SK-N-SH treated with all-trans-retinoic acid at 6 μM for 48 hours (cell line): ENCODE measurements at regions not wholly inside any gene's neighbourhood (a gene's known extent, or its start where the extent isn't known, plus 50 kb on each side); places are given as distances from the start of the nearest gene placed in this dataset.

ENCODE experiments used
- ATAC-seq: fragments of 200-7000 bp; cut with Tn5 transposase; 3 replicates; pipeline ENCODE4 v1.9.1; 2020; ENCODE audit warnings: mild to moderate bottlenecking, moderate library complexity
- ARNTL ChIP-seq: fragments of 450-650 bp; formaldehyde crosslinking; IDR thresholded peaks from 2 replicates; pipeline ENCODE4 v1.5.0; 2020; ENCODE audit warnings: low read depth, mild to moderate bottlenecking, moderate library complexity, borderline replicate concordance
- BACH2 ChIP-seq: fragments of 250-450 bp; sonication (Bioruptor Pico); IDR thresholded peaks from 2 replicates; pipeline ENCODE4 v1.9.0; 2021; ENCODE audit warnings: mild to moderate bottlenecking, borderline replicate concordance
- CSDC2 ChIP-seq: fragments of 250-450 bp; sonication (Bioruptor Pico); IDR thresholded peaks from 2 replicates; pipeline ENCODE4 v1.5.0; 2020; ENCODE audit warnings: mild to moderate bottlenecking, moderate library complexity
- ESRRG ChIP-seq: fragments of 250-450 bp; sonication (Bioruptor Pico); IDR thresholded peaks from 2 replicates; pipeline ENCODE4 v1.6.1; 2021; ENCODE audit warnings: mild to moderate bottlenecking
- GLIS3 ChIP-seq: fragments of 250-450 bp; sonication (Bioruptor Pico); IDR thresholded peaks from 2 replicates; pipeline ENCODE4 v1.5.0; 2020; ENCODE audit warnings: mild to moderate bottlenecking, moderate library complexity
- ISL1 ChIP-seq: fragments of 250-450 bp; sonication (Bioruptor Pico); IDR thresholded peaks from 2 replicates; pipeline ENCODE4 v2.1.2; 2022; ENCODE audit warnings: mild to moderate bottlenecking, moderate library complexity
- OSR1 ChIP-seq: fragments of 250-450 bp; sonication (Bioruptor Pico); IDR thresholded peaks from 2 replicates; pipeline ENCODE4 v1.8.0; 2022; ENCODE audit warnings: moderate library complexity, mild to moderate bottlenecking, inconsistent platforms
- RARB ChIP-seq: fragments of 250-450 bp; sonication (Bioruptor Pico); IDR thresholded peaks from 2 replicates; pipeline ENCODE4 v1.8.0; 2021; ENCODE audit warnings: mild to moderate bottlenecking, moderate library complexity
- SNAI2 ChIP-seq: fragments of 250-450 bp; sonication (Bioruptor Pico); IDR thresholded peaks from 2 replicates; pipeline ENCODE4 v1.5.0; 2020; ENCODE audit warnings: mild to moderate bottlenecking, moderate library complexity
- TCF4 ChIP-seq: fragments of 250-450 bp; sonication (Bioruptor Pico); IDR thresholded peaks from 2 replicates; pipeline ENCODE4 v1.8.0; 2021; ENCODE audit warnings: mild to moderate bottlenecking, moderate library complexity, borderline replicate concordance
- TOX ChIP-seq: fragments of 250-450 bp; sonication (Bioruptor Pico); IDR thresholded peaks from 2 replicates; pipeline ENCODE4 v1.8.0; 2021; ENCODE audit warnings: mild to moderate bottlenecking, moderate library complexity, borderline replicate concordance
- ZC3H10 ChIP-seq: fragments of 250-450 bp; sonication (Bioruptor Pico); IDR thresholded peaks from 2 replicates; pipeline ENCODE4 v1.5.1; 2021; ENCODE audit warnings: mild to moderate bottlenecking, moderate library complexity
- ZFP30 ChIP-seq: fragments of 450-650 bp; formaldehyde crosslinking; IDR thresholded peaks from 2 replicates; pipeline ENCODE4 v1.5.0; 2022; ENCODE audit warnings: mild to moderate bottlenecking, moderate library complexity
- ZNF565 ChIP-seq: fragments of 450-650 bp; formaldehyde crosslinking; conservative IDR thresholded peaks from 2 replicates; pipeline ENCODE4 v1.5.0; 2020; ENCODE audit warnings: low read depth, mild to moderate bottlenecking, moderate library complexity
- ZNF70 ChIP-seq: fragments of 450-650 bp; formaldehyde crosslinking; IDR thresholded peaks from 2 replicates; pipeline ENCODE4 v1.5.0; 2020; ENCODE audit warnings: mild to moderate bottlenecking, moderate library complexity
- ZNF8 ChIP-seq: fragments of 450-650 bp; formaldehyde crosslinking; IDR thresholded peaks from 2 replicates; pipeline ENCODE4 v1.5.0; 2020; ENCODE audit warnings: mild to moderate bottlenecking, moderate library complexity
- TF ChIP-seq, protein P1 (sequence below): fragments of 250-450 bp; sonication (Bioruptor Pico); IDR thresholded peaks from 2 replicates; pipeline ENCODE4 v1.8.0; 2021; ENCODE audit warnings: low read depth, mild to moderate bottlenecking, moderate library complexity, borderline replicate concordance
- TF ChIP-seq, protein P2 (sequence below): fragments of 250-450 bp; sonication (Bioruptor Pico); IDR thresholded peaks from 2 replicates; pipeline ENCODE4 v1.5.1; 2021; ENCODE audit warnings: mild to moderate bottlenecking, moderate library complexity
- TF ChIP-seq, protein P3 (sequence below): fragments of 250-450 bp; sonication (Bioruptor Pico); IDR thresholded peaks from 2 replicates; pipeline ENCODE4 v1.5.0; 2020; ENCODE audit warnings: mild to moderate bottlenecking, moderate library complexity
- TF ChIP-seq, protein P4 (sequence below): fragments of 250-450 bp; sonication (Bioruptor Pico); IDR thresholded peaks from 2 replicates; pipeline ENCODE4 v1.8.0; 2020; ENCODE audit warnings: mild to moderate bottlenecking, moderate library complexity, borderline replicate concordance
- TF ChIP-seq, protein P5 (sequence below): fragments of 250-450 bp; sonication (Bioruptor Pico); IDR thresholded peaks from 2 replicates; pipeline ENCODE4 v1.5.1; 2020; ENCODE audit warnings: low read depth, mild to moderate bottlenecking, moderate library complexity

DNA sequence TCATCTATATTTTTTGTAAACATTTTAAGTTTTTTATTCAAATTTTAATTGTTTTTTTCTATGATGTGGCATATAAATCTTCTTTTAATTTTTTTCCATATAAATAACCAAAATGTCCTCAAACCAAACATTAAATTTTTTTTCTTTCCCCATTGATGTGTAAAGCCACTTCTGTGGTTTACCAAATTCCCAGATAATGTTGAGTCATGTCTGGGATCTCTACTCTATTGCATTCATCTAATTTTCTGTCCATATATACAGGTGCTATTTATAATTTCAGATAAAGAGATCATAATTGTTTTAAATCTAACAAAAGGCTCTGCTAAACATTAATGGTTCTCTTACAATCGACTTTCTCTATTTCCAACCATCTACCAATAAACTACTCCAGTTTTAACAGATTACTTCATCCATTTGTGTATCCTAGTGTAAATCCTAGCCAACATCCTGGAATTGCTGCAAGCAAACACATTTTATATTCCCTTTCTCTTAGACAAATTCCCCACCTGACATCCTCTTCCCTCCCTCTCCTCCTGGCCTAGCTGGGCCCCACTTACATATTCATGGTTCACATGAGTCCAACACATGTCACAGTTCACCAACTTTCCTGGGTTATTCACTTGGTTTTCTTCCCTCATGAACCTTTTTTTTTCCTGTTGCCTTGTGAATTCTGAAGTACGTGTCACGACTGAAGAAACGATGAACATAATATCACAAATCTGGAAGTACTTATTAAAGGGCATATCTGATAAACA lies 368.0 kb upstream of the AGTR1 start:
- TF ChIP-seq TOX (no peak), ZNF565 (CRISPR knock-in tag) (no peak), ZC3H10 (no peak), BACH2 (no peak), ISL1 (CRISPR knock-in tag) (no peak), CSDC2 (no peak), TCF4 (no peak), ESRRG (CRISPR knock-in tag) (no peak), OSR1 (CRISPR knock-in tag) (no peak), ARNTL (CRISPR knock-in tag) (no peak), ZNF8 (CRISPR knock-in tag) (no peak)
- TF ChIP-seq, protein P1, sequence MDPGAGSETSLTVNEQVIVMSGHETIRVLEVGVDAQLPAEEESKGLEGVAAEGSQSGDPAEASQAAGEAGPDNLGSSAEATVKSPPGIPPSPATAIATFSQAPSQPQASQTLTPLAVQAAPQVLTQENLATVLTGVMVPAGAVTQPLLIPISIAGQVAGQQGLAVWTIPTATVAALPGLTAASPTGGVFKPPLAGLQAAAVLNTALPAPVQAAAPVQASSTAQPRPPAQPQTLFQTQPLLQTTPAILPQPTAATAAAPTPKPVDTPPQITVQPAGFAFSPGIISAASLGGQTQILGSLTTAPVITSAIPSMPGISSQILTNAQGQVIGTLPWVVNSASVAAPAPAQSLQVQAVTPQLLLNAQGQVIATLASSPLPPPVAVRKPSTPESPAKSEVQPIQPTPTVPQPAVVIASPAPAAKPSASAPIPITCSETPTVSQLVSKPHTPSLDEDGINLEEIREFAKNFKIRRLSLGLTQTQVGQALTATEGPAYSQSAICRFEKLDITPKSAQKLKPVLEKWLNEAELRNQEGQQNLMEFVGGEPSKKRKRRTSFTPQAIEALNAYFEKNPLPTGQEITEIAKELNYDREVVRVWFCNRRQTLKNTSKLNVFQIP = no peak
- TF ChIP-seq, protein P2, sequence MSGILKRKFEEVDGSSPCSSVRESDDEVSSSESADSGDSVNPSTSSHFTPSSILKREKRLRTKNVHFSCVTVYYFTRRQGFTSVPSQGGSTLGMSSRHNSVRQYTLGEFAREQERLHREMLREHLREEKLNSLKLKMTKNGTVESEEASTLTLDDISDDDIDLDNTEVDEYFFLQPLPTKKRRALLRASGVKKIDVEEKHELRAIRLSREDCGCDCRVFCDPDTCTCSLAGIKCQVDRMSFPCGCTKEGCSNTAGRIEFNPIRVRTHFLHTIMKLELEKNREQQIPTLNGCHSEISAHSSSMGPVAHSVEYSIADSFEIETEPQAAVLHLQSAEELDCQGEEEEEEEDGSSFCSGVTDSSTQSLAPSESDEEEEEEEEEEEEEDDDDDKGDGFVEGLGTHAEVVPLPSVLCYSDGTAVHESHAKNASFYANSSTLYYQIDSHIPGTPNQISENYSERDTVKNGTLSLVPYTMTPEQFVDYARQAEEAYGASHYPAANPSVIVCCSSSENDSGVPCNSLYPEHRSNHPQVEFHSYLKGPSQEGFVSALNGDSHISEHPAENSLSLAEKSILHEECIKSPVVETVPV (CRISPR knock-in tag) = no peak
- TF ChIP-seq, protein P3, sequence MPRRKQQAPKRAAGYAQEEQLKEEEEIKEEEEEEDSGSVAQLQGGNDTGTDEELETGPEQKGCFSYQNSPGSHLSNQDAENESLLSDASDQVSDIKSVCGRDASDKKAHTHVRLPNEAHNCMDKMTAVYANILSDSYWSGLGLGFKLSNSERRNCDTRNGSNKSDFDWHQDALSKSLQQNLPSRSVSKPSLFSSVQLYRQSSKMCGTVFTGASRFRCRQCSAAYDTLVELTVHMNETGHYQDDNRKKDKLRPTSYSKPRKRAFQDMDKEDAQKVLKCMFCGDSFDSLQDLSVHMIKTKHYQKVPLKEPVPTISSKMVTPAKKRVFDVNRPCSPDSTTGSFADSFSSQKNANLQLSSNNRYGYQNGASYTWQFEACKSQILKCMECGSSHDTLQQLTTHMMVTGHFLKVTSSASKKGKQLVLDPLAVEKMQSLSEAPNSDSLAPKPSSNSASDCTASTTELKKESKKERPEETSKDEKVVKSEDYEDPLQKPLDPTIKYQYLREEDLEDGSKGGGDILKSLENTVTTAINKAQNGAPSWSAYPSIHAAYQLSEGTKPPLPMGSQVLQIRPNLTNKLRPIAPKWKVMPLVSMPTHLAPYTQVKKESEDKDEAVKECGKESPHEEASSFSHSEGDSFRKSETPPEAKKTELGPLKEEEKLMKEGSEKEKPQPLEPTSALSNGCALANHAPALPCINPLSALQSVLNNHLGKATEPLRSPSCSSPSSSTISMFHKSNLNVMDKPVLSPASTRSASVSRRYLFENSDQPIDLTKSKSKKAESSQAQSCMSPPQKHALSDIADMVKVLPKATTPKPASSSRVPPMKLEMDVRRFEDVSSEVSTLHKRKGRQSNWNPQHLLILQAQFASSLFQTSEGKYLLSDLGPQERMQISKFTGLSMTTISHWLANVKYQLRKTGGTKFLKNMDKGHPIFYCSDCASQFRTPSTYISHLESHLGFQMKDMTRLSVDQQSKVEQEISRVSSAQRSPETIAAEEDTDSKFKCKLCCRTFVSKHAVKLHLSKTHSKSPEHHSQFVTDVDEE (CRISPR knock-in tag) = no peak
- TF ChIP-seq, protein P4, sequence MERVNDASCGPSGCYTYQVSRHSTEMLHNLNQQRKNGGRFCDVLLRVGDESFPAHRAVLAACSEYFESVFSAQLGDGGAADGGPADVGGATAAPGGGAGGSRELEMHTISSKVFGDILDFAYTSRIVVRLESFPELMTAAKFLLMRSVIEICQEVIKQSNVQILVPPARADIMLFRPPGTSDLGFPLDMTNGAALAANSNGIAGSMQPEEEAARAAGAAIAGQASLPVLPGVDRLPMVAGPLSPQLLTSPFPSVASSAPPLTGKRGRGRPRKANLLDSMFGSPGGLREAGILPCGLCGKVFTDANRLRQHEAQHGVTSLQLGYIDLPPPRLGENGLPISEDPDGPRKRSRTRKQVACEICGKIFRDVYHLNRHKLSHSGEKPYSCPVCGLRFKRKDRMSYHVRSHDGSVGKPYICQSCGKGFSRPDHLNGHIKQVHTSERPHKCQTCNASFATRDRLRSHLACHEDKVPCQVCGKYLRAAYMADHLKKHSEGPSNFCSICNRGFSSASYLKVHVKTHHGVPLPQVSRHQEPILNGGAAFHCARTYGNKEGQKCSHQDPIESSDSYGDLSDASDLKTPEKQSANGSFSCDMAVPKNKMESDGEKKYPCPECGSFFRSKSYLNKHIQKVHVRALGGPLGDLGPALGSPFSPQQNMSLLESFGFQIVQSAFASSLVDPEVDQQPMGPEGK (CRISPR knock-in tag) = no peak
- TF ChIP-seq, protein P5, sequence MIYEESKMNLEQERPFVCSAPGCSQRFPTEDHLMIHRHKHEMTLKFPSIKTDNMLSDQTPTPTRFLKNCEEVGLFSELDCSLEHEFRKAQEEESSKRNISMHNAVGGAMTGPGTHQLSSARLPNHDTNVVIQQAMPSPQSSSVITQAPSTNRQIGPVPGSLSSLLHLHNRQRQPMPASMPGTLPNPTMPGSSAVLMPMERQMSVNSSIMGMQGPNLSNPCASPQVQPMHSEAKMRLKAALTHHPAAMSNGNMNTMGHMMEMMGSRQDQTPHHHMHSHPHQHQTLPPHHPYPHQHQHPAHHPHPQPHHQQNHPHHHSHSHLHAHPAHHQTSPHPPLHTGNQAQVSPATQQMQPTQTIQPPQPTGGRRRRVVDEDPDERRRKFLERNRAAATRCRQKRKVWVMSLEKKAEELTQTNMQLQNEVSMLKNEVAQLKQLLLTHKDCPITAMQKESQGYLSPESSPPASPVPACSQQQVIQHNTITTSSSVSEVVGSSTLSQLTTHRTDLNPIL (CRISPR knock-in tag) = no peak
- ATAC-seq = no peak

DNA sequence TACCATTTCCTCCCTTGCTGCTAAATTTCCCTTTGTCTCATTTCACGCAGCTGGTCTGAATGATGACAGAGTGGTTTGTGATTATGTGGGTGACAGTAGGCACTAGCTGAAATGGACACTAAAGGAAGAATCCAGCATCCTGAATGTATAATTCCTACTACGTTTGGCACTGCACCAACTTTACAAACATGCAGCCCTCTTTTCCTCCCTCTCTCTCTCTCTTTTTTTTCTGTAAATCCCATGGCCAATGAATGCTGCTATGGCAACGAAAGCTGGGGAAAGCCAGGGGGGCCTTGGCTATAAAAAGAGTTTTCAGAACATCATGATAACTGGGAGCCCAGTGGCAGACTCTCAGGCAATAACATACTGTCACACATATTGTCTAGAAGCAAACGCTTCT lies 367.2 kb upstream of the AGTR1 start:
- TF ChIP-seq ZFP30 (no peak), ZNF565 (CRISPR knock-in tag) (no peak)
- TF ChIP-seq, protein P2 (CRISPR knock-in tag) = no peak
- TF ChIP-seq, all 23 proteins: peak for 0

DNA sequence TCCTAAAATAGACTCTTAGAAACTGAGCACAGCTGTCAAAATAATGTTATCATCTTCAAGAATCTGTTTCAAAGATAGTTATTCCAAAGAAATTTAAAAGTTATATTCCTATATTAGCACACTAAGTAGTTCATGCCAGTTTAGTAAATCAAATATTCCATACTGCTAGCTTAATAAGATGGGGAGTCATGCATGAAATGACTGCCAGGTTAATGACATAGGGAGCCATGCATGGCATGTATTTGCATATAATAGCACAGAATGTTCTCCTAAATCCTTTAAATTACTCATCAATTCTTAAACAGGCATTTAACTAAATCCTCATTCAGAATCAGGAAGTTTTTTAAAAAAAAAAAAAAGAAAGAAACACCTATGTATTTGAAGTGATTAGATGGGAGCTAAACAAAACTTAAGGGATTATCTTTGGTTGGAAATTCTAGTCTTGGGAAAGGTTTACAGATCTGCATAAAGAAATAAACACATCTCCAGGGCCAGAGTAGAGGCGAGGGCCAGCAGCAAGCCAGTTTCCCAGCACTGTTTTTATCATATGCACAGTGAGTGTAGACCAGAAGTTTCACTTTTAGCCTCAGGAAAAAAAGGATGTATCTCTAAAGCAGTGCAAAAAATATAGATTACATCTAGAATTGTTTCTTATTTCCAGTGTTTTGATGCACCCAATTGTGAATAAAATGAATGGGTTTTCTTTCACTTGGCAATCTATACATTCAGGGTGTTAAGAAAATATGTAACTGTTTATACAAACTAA lies 366.4 kb upstream of the AGTR1 start:
- ATAC-seq = peak; percentile 49; the same call in 2 of the 3 replicates
- TF ChIP-seq RARB (CRISPR knock-in tag) (no peak), ZFP30 (no peak), ESRRG (CRISPR knock-in tag) (no peak), TOX (no peak), ZNF70 (no peak), GLIS3 (no peak), SNAI2 (CRISPR knock-in tag) (no peak)
- TF ChIP-seq, protein P2 (CRISPR knock-in tag) = no peak
- TF ChIP-seq, protein P5 (CRISPR knock-in tag) = no peak

More for the DNA sequence above, 367.2 kb upstream of the AGTR1 start:
- ATAC-seq = no peak
